ENCODE measurements at regions not wholly inside any gene's neighbourhood (a gene's known extent, or its start where the extent isn't known, plus 50 kb on each side); places are given as distances from the start of the nearest gene placed in this dataset.

DNA sequence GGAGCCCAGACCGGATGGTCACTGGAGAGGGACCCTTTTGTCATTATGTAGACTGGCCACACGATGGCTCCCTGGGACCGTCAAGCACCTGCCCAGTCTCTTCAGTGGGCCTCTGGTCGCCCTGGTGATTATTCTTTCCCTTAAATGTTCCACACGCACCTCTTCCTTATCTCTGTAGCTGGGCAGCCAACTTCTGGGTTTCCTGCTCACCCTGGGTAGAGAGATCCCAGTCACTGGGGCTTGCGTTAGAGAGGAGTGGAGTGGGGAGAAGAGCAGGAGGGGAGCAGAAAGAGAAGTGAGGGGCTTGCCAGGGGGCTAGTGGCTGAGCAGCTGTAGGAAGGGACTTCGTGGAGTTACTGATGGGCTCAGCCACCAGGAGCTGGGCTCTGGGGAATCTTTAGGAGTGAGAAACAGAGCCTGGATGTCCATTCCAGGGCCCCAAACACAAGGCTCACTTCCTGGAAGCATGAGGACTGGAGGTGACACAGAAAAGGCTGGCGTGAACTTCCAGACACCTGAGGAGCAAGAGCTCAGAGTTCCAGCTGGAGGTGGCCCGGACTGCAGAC is 150.1 kb downstream of the DHX35 start:
- Histone ChIP-seq H3K79me2 (ENCODE audit: insufficient read depth, low read length) (no peaks in the 10 kb centered on the region), H2AFZ (ENCODE audit: insufficient read depth, low read depth, low read length, poor library complexity, severe bottlenecking) (no peak overlapping the region), H3K4me3 (replicated peaks in 1 of 3; ENCODE audit: low read depth in 2 of 3, low read length in 3 of 3) (no peak overlapping the region), H3K36me3 (replicated peaks in 1 of 2; ENCODE audit: control insufficient read depth in 1 of 2, insufficient read depth in 2 of 2, low read length in 2 of 2) (no peaks in the 10 kb centered on the region), H3K27ac (ENCODE audit: low read depth in 1 of 2, low read length in 2 of 2) (no peak overlapping the region), H3K9me3 (replicated peaks in 1 of 2; ENCODE audit: control insufficient read depth in 1 of 2, insufficient read depth in 1 of 2, low read length in 2 of 2) (no peaks in the 10 kb centered on the region), H3K27me3 (ENCODE audit: control insufficient read depth in 2 of 2, insufficient read depth in 2 of 2, low read length in 2 of 2) (no peaks in the 10 kb centered on the region), H4K20me1 (ENCODE audit: insufficient read depth, low read length) (no peaks in the 10 kb centered on the region), H3K4me2 (replicated peaks; ENCODE audit: extremely low read depth, low read length, poor library complexity, severe bottlenecking) (no peak overlapping the region), H3K9ac (ENCODE audit: insufficient read depth, low read length, poor library complexity, severe bottlenecking) (no peak overlapping the region), H3K4me1 (ENCODE audit: control insufficient read depth in 1 of 2, insufficient read depth in 2 of 2, low read length in 2 of 2) (no peaks in the 10 kb centered on the region)
- no peak for DNase-seq
- no peak overlapping the region for H3K4me3 Mint-ChIP-seq
- no peaks in the 10 kb centered on the region for H3K36me3 Mint-ChIP-seq
- TF ChIP-seq, protein P1, sequence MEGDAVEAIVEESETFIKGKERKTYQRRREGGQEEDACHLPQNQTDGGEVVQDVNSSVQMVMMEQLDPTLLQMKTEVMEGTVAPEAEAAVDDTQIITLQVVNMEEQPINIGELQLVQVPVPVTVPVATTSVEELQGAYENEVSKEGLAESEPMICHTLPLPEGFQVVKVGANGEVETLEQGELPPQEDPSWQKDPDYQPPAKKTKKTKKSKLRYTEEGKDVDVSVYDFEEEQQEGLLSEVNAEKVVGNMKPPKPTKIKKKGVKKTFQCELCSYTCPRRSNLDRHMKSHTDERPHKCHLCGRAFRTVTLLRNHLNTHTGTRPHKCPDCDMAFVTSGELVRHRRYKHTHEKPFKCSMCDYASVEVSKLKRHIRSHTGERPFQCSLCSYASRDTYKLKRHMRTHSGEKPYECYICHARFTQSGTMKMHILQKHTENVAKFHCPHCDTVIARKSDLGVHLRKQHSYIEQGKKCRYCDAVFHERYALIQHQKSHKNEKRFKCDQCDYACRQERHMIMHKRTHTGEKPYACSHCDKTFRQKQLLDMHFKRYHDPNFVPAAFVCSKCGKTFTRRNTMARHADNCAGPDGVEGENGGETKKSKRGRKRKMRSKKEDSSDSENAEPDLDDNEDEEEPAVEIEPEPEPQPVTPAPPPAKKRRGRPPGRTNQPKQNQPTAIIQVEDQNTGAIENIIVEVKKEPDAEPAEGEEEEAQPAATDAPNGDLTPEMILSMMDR (IDR thresholded peaks at IDR 0.05), result no peak
- H3K27me3 Mint-ChIP-seq (ENCODE audit: low read depth in 3 of 3), result peaks cover 16 to 31% (median 21%) of the 10 kb centered on the region in 3 donors
- no peaks in the 10 kb centered on the region for H3K4me1 Mint-ChIP-seq
- 32% methylated on average over 8 of the region's 9 CpGs for WGBS (ENCODE audit: insufficient coverage)
- H3K27ac Mint-ChIP-seq, result no peak overlapping the region
- peaks cover 0 to 3% (median 0%) of the 10 kb centered on the region in 7 donors for H3K9me3 Mint-ChIP-seq
- intact Hi-C loops (cut with micrococcal nuclease), result no loop called here

DNA sequence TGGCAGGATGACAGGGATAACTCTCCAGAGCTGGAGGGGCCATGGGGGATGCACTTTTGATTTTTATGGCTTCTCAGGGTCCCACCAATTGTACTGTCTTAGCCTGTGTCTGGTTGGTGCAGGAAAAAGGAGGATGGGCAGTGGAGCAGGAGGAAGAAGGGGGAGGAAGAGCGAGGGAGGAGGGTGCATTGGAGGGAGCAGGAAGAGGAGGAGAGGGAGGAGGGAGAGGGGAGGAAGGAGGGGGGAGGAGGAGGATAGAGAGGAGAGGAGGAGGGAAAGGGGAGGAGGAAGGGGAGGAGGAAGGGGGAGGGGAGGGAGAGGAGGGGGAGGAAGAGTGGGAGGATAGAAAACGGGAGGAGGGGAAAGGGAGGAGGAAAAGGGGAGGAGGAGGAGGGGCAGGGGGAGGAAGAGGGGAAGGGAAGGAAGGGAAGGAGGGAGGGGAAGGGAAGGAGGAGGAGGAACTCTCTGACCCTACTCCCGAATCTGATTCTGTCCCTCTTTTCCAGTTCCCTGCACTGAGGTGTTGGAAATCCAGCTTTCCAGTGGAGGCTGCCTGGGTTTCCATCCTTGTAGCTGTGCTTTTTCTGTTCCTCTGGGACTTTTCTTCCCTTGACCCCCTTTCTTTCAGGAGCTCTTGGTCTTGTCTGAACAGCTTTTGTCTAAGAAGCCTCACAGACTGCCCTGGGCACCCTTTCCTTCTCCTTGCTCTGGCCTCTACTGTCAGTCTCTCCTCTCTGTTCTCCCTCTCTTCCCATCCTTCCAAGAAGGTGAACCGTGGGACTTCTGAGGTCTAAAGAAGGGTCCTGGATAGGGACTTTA is 149.4 kb downstream of the DHX35 start:
- Histone ChIP-seq H3K27me3 (ENCODE audit: control insufficient read depth in 2 of 2, insufficient read depth in 2 of 2, low read length in 2 of 2) (no peaks in the 10 kb centered on the region), H4K20me1 (ENCODE audit: insufficient read depth, low read length) (no peaks in the 10 kb centered on the region), H3K4me3 (replicated peaks in 1 of 3; ENCODE audit: low read depth in 2 of 3, low read length in 3 of 3) (no peak overlapping the region), H2AFZ (ENCODE audit: insufficient read depth, low read depth, low read length, poor library complexity, severe bottlenecking) (no peak overlapping the region), H3K4me2 (replicated peaks; ENCODE audit: extremely low read depth, low read length, poor library complexity, severe bottlenecking) (no peak overlapping the region), H3K4me1 (ENCODE audit: control insufficient read depth in 1 of 2, insufficient read depth in 2 of 2, low read length in 2 of 2) (no peaks in the 10 kb centered on the region), H3K9me3 (replicated peaks in 1 of 2; ENCODE audit: control insufficient read depth in 1 of 2, insufficient read depth in 1 of 2, low read length in 2 of 2) (no peaks in the 10 kb centered on the region), H3K27ac (ENCODE audit: low read depth in 1 of 2, low read length in 2 of 2) (no peak overlapping the region), H3K79me2 (ENCODE audit: insufficient read depth, low read length) (no peaks in the 10 kb centered on the region), H3K9ac (ENCODE audit: insufficient read depth, low read length, poor library complexity, severe bottlenecking) (no peak overlapping the region), H3K36me3 (replicated peaks in 1 of 2; ENCODE audit: control insufficient read depth in 1 of 2, insufficient read depth in 2 of 2, low read length in 2 of 2) (no peaks in the 10 kb centered on the region)
- no peak for DNase-seq
- TF ChIP-seq, protein P1 (IDR thresholded peaks at IDR 0.05), result no peak
- peak overlapping the region in 1 of 7 donors; percentile 49 for H3K27ac Mint-ChIP-seq
- H3K27me3 Mint-ChIP-seq (ENCODE audit: low read depth in 3 of 3), result peaks cover 16 to 33% (median 21%) of the 10 kb centered on the region in 3 donors
- no peaks in the 10 kb centered on the region for H3K36me3 Mint-ChIP-seq
- intact Hi-C loops (cut with micrococcal nuclease), result no loop called here
- 0% methylated on average over 1 of the region's 4 CpGs for WGBS (ENCODE audit: insufficient coverage)
- no peak overlapping the region for H3K4me3 Mint-ChIP-seq
- peaks cover 0 to under 1% (median 0%) of the 10 kb centered on the region in 7 donors for H3K9me3 Mint-ChIP-seq
- H3K4me1 Mint-ChIP-seq, result no peaks in the 10 kb centered on the region
